GM19372 (cell line): ENCODE measurements at regions not wholly inside any gene's neighbourhood (a gene's known extent, or its start where the extent isn't known, plus 50 kb on each side); places are given as distances from the start of the nearest gene placed in this dataset.
"Not testable (repeated sequence)": the region's sequence is repeated elsewhere in the genome, so short reads cannot be mapped to it uniquely, and the experiment has no call there.

ENCODE experiments used
- ATAC-seq: cut with Tn5 transposase; IDR thresholded peaks from one replicate; pipeline ENCODE4 v1.9.1; 2021; ENCODE audit warnings: mild to moderate bottlenecking, low read depth, moderate library complexity; ENCODE audit not compliant: unreplicated experiment

DNA sequence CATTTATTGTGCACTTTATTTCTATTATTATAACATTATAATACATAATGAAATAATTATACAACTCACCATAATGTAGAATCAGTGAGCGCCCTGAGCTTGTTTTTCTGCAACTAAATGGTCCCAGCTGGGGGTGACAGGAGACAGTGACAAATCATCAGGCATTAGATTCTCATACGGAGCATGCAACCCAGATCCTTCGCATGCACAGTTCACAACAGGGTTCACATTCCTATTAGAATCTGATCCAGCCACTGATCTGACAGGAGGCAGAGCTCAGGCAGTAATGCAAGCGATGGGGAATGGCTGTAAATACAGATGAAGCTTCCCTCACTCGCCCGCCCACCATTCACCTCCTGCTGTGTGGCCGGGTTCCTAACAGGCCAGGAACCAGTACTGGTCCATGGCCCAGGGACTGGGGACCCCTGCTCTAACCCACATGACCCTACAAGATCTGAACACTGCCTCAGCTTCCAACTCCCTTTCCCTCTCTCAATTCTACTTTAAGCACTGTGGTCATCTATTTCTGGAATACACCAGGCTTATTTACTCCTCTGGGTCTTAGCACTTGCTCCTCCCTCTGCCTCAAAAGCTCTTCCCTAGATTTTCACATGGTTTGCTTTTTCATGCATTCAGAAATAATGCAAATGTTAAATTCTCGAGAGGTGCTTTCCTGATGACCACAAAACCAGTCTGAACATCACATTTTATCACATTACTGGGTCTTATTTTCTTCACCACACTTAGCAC is 166.8 kb upstream of the HCCS start:
- ATAC-seq = no peak

DNA sequence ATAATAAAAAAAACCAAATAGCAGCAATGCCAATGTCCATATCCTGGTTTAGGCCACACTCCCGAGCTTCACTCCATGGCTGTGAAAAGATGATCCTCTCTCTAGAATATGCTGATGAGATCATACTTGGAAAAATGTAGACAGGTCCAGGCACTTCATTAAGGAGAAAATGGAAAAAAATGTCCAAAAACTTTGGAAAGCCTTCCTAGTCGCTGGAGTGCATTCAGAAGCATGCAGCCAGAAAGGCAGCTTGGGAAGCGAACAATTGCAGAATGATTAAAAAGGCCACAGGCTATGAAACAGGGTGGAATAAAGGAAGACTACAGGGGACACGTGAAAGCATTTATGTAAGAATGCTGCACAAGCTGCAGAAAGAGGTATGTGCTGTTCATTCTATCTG is 165.6 kb upstream of the HCCS start:
- no peak for ATAC-seq

DNA sequence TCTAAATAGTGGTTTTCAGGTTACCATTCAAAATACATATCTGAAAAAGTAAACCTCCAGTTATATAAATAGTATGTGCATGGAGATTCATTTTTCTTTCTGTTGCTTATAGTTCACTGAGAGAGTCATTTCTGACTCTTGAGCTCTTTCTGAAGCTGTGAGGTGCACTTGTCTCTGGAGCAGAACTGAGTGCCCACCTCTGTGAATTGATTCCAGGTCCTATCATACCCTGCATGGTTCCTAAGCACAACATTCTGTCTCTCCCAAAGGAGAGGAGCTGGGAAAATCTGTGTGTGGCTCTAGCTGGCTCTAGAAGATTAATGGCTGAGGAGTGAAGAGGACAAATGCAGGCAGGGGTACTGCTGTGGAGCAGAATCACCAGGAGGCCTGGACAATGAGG is 161.6 kb upstream of the HCCS start:
- no peak for ATAC-seq

DNA sequence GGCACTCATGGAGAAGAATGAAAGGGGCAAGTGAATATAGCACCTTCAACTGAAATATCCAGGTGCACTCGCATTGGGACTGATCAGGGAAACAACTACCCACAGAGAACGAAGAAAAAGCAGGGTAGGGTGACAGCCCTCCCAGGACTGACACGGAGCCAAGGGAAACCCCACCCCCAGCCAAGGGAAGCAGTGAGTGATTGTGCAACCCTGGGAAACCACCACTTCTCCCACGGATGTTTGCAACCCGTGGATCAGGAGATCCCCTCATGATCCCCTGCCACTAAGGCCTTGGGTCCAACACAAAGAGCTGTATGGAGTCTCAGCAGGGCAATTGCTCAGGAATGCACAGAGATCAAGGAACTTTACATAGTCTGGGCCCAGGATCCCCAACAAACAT is 158.5 kb upstream of the HCCS start:
- ATAC-seq = no peak

GRCh38 chrX:10965174-10965798 is 145.8 kb upstream of the HCCS start:
- ATAC-seq = no peak

- ATAC-seq = no peak
Observed at GRCh38 chrX:10966057-10966456, 145.1 kb upstream of the HCCS start.

DNA sequence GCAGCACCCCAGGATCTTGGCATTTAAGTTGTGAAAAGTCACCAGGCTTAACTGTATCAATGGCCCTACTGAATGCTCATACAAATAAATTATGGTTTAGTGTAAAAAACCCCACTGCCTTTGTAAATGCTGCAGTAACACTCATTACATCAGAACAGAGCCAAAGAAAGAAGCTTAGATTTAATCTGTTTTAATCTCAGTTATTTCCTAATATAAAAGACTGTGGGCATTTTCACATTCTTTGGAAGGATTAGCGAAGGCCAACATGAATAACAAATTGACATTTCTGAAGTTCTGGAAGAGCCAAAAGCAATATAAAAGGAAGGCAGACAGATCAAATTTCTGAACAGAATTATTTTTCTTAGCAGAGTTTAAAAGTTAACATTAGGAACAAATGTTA is 140.0 kb upstream of the HCCS start:
- ATAC-seq = no peak

DNA sequence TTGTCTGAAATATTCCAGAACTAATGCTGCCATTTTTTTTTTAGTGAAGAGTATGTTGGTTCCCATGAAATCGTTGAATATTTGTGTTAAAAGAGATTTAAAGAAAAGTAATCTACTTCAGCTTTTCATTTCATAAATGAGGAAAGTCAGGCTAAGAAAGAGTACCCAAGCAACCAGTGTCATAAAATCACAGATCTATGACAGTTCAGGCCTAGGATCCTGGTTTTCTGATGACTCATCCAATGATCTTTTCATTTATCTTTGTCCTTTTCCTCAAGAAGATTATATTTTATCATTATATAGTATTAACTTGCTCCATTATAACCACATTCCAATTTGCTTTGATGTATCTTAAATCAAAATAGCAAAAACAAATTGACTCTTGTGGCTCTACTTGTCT is 139.4 kb upstream of the HCCS start:
- no peak for ATAC-seq

GRCh38 chrX:10972706-10973105 is 138.4 kb upstream of the HCCS start:
- no peak for ATAC-seq

DNA sequence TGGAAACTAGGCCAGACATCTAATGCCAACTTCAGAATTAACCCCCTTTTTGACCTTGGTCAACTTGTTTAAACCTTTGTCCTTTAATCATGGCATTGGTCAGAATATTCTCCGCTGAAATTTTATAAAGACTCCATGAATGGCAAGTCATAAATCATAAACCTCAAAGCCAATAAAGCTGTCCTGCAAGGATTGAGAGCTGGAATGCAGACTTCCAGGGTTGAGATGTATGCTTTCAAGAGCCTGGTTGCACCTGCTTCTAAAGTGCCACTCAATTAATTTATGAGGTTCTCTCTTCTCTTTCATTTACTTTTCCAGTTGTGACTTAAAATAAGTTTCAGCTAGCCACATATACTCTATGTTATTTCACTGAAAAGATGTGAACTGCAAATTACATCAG is 136.2 kb upstream of the HCCS start:
- ATAC-seq = no peak

DNA sequence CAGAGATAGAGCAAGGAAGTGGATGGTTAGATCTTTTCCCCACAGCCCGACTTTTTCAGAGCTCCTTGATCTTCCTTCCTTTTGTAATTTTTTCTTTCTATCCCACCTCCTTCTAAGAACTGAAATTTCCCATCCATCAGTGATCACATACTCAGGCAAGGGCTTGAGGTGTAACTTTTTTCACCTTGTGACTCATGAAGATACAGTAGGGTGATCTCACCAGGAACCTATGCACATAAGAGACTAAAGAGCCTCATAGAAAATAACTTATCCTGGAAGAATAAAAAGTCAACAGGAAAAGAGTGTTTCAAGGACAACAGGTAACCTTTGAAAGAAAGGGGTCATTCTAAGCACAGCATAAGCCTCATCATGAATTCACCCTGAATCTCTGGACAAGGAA is 131.2 kb upstream of the HCCS start:
- no peak for ATAC-seq

- no peak for ATAC-seq
Observed at GRCh38 chrX:10981506-10981905, 129.6 kb upstream of the HCCS start.

- no peak for ATAC-seq
Observed at GRCh38 chrX:10983526-10983925, 127.6 kb upstream of the HCCS start.

GRCh38 chrX:10984213-10984612 is 126.9 kb upstream of the HCCS start:
- ATAC-seq = no peak

- no peak for ATAC-seq
Observed at GRCh38 chrX:10986616-10987015, 124.5 kb upstream of the HCCS start.

- no peak for ATAC-seq
Observed at GRCh38 chrX:10988653-10989052, 122.5 kb upstream of the HCCS start.

GRCh38 chrX:10989386-10989785 is 121.7 kb upstream of the HCCS start:
- ATAC-seq = no peak

DNA sequence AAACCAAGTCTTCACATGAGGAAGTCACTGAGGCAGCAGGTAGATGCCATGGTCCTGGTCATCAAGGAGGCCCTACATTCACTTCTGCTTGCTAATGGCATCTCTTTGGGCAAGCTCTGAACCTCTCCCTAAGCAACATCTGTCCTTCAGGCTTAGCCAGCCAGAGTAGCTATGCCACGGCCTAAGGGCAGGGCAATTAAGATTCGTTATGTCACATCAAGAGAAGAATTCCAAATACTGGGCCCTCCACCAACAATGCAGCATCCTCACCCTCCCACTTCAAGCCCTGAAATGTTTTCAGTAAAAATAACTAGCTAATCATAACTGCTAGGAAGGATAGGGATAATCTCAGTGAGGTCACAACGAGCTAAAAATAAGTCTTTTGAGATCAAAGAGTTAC is 120.7 kb upstream of the HCCS start:
- ATAC-seq = no peak

GRCh38 chrX:10990976-10991375 is 120.2 kb upstream of the HCCS start:
- ATAC-seq = no peak

GRCh38 chrX:10992110-10992509 is 119.0 kb upstream of the HCCS start:
- ATAC-seq = no peak

GRCh38 chrX:11007076-11007475 is 104.1 kb upstream of the HCCS start:
- ATAC-seq = not testable (repeated sequence)

GRCh38 chrX:11010476-11010875 is 100.7 kb upstream of the HCCS start:
- no peak for ATAC-seq
